GM19372 (cell line): ENCODE measurements at regions not wholly inside any gene's neighbourhood (a gene's known extent, or its start where the extent isn't known, plus 50 kb on each side); places are given as distances from the start of the nearest gene placed in this dataset.
"Not testable (repeated sequence)": the region's sequence is repeated elsewhere in the genome, so short reads cannot be mapped to it uniquely, and the experiment has no call there.

ENCODE experiments used
- ATAC-seq: cut with Tn5 transposase; IDR thresholded peaks from one replicate; pipeline ENCODE4 v1.9.1; 2021; ENCODE audit warnings: mild to moderate bottlenecking, low read depth, moderate library complexity; ENCODE audit not compliant: unreplicated experiment

DNA sequence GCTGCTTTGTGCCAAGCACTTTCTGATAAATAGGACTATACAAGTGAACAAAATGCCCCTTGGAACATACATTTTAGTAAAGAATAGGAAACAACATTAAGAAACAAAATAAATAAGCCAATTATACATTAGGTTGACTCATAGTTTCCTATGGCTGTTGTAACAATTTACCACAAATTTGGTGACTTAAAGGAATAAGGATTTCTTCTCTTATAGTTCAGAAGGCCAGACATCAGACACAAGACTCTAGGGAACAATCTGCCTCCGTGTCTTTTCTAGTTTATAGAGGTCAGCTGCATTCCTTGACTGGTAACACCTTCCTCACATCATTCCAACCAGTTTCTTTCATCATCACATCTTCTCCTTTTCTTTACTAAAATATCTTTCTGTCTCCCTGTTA, 235.9 kb upstream of the PCDH18 start:
- no peak for ATAC-seq

DNA sequence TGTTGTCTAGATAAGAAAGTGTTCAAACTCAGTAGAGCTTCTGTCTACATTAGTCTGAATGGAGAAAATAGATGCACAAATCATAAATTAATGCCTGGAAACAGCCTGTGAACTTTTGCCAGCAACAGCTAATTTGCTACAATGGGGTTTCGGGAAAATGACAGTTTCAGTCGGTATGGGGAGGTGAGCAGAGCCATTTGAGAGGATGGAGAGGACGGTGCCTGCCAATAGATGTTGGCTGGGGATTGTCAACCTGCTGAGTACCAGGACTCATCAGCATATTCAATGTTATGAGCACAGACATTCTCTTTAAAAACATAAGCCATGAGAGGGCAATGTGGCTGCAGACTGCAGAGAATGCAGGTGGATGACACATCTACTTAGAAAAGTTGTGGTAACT, 230.3 kb upstream of the PCDH18 start:
- no peak for ATAC-seq

DNA sequence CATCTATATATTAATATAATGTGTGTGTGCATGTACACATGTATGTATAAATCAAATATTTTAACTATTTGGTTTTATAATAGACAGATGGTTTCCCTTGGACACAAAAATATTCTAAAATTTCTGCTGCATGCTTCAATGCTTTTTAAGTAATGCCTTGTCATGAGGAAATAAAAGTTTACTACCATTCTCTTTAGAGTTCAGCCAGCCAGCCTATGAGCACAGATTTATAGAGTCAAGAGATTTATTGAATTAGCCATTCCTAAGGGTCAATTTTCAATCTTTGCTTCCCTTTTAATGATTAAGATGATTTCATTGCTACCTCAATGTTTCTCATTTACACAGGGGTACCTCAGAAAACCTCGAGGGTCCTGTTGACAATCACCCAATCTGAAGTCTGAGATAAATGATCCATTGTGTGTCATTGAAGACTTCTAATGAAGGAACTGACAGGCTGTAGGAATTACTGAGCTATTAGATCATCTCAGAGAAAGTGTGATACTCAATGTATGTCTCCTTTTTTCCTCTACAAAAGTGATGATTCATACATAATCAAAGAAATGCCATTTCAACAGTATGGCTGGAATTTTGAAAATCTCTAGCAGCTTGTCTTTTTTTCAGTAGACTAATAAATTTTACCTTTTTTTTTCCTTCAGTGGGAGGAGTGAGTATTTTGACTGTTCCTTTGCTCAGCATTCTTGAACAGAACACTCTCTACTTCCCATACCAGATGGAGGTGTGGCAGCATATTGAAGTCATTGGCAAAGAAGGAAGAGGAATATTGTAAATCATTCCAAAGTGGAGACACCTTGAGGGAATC, 222.6 kb upstream of the PCDH18 start:
- ATAC-seq = no peak

DNA sequence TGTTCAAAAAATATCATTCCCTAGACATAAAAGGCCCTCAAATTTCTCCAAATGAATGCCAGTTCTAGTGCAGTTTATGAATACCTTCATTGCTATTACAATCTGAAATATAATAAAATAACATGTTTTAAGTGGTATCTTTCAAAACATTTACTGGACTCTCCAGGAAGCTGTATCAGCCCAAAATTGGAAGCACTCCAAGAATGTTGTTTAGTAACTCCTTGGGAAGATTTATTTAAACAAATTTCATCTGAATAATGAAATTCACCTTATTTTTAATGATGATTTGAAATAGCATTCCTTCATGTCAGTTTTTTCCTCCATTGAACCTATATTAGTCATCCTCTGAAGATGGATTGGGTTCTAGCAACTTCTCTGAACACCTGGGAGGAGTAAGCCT, 217.2 kb upstream of the PCDH18 start:
- ATAC-seq = no peak

DNA sequence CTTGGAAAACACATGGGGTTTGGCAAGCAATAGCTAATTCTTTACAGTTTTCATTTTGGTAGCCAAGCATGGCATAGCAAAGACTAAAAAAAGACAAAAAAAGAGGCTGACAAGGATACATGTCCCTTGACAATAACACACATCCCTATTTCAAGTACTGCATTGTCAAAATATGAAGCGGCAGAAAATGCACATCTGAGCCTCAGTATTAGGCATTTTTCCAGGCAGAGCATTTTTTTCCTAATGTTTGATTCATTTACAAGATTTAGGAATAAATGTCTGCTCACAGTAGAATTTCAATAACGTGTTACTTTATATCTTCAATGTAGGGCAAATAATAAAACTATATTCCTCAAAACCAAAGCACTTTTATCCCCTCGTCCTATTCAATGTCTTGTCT, 216.3 kb upstream of the PCDH18 start:
- ATAC-seq = no peak

DNA sequence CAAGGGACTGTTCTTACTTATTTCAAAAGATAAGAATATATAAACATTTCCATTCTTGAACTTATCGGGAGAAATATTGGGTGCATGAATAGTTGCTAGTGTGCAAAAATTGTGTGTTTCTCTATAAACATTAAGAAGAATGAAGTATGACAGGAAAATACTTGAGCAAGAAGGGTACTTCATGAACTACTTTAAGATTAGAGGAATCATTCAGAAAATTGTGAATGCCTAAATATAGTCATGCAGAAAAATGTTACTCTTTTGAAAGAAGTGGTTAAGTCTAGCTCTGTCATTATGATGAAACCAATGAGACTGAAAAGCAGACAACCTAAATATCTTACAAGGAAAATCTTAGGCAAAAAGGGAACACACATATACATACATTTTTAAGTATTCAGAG, 207.8 kb upstream of the PCDH18 start:
- ATAC-seq = no peak

DNA sequence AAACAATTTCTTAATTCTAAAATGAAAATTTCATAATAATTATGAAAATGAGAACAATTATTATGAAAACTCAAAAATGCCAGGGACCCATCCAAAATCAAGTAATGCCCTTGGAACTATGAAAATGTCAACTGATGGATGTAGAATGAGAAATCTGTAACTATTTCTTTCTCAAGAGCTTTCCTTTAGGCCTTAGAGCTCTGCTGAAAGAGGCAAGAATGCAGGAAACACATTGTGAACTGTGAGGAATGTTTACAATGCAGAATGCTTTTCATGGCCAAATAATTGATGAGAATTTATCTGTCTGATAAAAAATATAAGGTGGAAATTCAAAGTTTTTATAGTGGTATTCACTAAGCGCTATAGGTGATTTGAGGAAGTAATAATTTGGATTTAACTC, 207.1 kb upstream of the PCDH18 start:
- ATAC-seq = no peak

DNA sequence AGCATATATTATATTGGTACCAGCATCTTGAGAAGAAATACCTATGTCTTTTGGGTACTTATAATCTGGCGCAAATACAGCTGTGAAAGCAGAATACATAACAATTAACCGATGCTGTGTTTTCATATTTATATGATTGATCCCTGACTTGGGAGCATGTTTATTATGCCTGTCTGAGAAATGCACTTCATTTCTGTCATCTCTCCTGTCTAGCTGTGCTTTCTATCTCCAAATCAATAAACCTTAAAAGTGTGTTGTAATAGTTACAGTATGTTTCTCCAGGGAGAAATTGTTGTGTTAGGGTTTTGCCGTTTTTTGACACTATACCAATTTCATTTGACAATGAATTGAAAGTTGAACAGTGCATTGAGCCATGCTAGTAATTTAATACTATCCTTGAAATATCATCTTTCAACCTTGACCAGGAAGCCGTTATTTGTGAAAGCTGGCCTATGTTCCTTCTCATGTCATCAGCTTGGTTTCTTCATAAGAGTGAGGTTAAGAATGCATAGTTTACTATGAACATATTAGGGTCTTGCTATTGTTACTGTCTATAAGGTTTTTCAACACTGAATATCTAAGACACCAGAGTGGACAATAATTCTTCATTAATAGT, 206.2 kb upstream of the PCDH18 start:
- no peak for ATAC-seq

DNA sequence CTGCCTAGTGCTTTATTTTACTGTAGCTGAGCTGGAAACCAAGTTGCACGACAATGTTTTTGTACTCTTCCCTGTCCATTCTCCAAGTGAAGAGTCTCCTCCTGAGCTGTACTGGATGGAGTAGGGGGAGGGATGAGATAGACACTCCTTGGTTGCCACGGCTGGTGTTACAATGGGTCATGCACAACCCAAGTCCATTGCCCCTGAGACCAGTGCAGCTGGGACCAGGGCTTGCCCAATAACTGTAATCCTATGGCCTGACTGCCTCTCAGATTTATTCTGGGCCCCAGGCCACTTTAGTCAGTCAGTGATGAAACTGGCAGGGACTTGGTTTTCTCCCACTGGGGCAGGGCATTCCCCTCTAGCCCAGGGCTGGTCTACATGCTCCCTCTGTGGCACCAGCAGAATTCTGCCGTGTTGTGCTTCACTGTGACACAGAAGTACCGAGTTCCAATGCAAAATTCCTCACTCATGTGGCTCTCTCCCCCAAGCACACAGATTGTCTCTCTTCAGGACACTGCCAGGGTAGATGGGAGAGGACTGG, 203.3 kb upstream of the PCDH18 start:
- no peak for ATAC-seq

DNA sequence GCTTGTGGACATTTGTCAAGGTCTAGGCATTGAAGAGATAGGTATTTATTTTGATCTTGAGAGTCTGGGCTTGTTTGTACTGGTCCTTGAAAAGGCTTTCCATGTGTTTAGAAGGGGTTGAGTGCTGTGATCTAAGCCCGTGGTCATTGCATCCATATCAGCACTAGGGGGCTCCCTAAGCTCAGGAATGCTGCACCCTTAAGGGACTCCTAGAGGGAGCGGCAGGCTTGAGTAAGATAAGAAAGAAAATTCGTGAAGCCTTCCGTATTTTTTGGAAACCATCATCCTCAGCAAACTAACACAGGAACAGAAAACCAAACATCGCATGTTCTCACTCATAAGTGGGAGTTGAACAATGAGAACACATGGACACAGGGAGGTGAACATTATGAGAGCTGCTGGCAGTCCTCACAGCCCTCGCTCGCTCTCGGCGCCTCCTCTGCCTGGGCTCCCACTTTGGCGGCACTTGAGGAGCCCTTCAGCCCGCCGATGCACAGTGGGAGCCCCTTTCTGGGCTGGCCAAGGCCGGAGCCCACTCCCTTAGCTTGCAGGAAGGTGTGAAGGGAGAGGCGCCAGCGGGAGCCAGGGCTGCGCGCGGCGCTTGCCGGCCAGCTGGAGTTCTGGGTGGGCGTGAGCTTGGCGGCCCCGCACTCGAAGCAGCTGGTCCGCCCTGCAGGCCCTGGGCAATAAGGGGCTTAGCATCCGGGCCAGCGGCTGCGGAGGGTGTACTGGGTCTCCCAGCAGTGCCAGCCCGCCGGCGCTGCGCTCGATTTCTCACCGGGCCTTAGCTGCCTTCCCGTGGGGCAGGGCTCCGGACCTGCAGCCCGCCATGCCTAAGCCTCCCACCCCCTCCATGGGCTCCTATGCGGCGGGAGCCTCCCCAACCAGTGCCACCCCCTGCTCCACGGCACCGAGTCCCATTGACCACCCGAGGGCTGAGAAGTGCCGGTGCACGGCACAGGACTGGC, 201.2 kb upstream of the PCDH18 start:
- not testable (repeated sequence) for ATAC-seq

DNA sequence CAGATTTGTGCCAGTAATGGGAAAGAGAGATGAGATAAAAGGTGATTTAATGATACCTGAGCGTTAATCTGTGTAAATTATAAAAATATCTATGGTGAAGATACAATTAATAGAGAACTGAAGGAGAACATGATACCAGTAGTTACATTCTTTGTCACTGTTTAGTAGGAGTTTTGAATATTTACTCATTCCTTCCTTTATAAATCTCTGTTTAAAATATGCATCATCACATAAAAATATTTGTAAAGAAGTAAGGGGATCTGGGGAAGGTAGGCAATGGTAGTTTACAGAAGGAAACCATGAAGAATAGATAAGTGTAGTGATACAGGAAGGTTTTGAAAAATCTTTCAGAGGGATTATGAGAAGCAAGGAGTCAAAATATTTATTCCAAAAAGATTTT, 190.6 kb upstream of the PCDH18 start:
- no peak for ATAC-seq

DNA sequence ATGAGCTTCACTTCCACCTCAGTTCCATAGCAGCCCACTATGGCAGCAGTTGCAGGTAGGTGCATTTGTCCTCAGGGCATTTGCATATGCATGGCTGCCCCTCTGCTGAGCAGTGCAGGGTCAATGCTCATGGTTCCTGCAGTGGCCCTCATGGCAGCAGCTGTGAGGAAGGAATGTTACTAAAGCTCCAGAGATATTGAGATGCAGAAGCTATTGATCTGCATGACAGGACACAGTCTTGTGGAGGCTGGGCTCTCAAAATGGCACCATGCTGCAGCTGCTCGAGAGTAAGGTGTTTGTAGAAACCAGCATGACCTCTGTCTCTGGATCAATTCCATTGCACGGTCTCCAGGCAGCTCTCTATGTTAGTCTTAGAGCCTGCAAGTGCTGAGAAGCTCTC, 179.2 kb upstream of the PCDH18 start:
- no peak for ATAC-seq

DNA sequence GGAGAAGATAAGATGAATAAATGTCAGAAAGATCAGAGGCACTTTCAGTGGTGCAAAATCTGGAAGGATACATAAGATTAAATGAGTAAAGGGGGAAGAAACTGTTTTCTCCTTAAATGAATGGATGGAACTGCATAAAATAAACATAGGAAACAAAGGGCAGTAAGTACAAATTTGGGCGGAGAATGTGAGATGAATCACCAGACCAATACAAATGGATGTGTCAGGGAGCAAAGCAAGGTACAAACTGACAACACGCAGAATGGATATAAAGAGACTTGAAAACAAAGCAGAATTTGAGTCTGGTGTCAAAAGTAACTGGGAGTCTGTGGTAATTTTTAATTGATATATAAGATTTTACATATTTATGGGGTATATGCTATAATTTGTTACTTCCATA, 175.3 kb upstream of the PCDH18 start:
- no peak for ATAC-seq

DNA sequence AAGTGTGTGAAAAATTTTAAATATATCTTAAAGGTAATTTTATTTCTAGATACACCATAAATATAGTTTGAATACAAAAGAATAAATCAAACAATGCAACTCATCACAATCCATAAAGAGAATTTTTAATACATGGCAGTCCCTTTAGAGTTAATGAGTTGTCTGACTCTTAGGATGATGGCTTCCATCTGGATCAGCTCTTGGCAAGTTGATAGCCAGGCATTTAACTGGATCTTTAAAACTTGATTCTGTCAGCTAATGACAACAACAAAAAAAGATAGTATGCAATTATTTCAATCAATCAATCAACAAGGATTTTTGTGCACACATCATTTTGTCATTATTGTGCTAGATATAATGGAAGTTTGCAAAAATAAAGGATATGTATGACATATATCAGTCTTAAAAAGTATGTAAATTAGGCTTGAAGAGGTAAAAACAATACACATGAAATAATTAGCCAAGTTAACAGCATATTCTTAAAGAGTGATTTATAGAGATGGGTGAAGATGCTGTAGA, 174.9 kb upstream of the PCDH18 start:
- no peak for ATAC-seq

DNA sequence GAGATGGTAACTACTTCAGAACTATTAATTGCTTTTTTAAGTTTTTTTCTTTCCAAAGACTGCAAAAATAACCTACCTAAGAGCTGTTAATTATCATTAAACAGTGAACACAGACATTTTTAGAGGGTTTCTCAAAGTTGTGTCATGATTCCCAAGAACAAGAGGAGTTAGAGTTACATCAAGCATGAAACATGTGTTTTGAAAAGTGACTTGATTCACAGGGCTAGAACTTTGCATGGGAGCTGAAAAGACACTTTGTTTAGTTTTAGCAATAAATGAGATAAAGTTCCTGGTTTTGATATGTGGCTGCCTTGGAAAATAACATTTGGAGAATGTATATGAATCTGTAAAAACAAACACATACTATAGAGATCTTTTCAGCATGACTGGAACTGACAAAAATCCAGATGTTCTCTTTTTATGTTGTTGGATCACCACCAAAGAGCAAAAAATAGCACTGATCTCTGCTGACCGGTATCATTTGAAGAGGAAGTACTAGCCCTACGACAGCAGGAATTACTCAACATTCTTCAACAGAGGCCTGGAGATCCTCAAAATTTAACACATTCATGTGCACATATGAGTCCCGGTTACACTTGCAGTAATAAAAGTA, 173.0 kb upstream of the PCDH18 start:
- no peak for ATAC-seq

DNA sequence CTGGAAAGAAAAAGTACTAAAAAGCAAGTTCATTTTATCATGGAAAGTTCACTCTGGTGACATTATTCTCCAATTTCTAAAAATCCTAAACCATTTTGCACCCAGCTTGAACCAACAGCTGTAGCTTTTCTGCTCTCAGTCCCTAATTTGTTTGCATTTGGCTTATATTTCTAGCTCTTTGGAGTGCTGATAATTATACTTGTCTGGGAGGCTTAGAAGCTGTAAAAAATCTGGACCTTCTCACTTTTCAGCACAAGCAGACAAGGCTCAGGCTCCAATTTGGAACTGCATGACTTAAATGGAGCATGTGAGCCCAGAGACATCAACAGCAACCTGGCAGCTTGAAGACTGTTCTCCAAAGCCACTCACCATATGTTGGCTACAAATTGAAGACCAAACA, 170.9 kb upstream of the PCDH18 start:
- no peak for ATAC-seq

DNA sequence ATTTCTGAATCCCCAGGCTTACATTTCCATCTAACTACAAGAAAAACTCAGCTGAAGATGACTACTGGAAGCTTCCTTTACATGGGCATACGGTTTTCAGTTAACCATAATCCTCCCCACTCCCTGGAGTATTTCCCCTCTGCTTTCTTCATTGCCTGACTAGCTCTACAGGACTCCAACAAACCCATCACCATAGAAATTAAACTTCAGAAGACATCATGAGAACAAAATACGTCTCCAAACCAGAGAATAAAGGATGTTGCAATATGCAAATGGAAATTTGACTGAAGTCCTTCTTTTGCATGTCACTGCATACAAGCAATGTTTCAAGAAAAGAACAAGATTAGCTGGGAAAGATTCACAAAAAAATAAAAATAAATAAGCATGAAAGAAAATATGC, 170.2 kb upstream of the PCDH18 start:
- ATAC-seq = no peak

DNA sequence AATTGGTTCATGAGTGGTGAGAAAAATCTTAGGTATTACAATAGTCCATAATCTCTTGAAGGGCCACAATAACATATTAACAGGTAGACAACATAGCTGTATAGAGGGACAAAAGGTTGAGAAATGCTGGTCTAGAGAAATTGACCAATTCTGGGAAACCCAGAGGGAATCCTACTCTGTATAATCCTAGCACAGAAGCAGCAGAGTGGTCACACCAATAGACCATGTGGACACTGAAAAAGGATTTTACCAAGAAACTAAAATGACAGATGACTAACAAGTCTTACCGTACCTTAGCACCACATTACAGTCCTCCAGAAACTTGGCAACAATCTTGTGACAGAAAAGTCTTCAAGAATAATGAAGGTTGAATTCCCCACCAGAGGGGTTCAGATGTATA, 169.1 kb upstream of the PCDH18 start:
- ATAC-seq = no peak

DNA sequence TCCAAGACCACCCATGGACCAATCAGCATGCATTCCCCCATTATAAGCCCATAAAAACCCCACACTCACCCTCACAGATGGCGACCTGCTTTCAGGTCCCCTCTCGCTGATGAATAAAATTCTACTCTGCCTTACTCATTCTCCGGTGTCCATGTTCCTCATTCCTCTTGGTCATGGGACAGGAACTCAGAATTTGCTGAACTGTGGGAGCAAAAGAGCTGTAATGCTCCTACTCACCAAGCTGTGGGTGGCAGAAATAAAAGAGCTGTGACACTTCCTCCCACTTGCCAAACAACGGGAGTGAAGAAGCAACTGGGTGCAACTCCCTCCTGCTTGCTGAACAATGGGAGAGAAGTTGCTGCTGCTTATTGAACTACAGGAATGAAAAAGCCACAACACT, 168.5 kb upstream of the PCDH18 start:
- ATAC-seq = no peak

DNA sequence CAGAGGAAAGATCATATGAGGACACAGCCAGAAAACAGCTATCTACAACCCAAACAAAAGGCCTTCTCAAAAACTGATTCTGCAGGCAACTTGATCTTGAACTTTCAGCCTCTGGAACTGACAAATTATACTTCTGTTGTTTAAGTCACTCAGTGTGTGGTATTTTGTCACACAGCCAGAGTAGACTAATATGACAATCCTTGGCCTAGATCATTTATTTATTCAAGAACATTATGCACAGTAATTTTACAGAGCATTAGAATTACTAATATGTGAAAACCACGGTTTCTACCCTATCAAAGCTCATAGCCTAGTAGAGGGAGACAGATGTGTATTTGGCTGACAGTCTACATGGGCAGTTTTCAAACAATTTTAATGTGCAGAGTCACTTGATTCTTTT, 167.8 kb upstream of the PCDH18 start:
- ATAC-seq = no peak
